Lower lobe of right lung (tissue), 2 donors: ENCODE measurements at regions not wholly inside any gene's neighbourhood (a gene's known extent, or its start where the extent isn't known, plus 50 kb on each side); places are given as distances from the start of the nearest gene placed in this dataset.

Experiments
- ATAC-seq, 2 donors: fragments of 200-7000 bp; cut with Tn5 transposase; one replicate each; pipeline ENCODE4 v1.9.1; 2020 to 2022; ENCODE audit warnings: mild to moderate bottlenecking in 2 of 2, moderate library complexity in 2 of 2
- DNase-seq: peaks from one replicate; pipeline ENCODE4 v3.0.0-alpha.2; 2020
- H3K27ac ChIP-seq: fragments of 200-600 bp; one replicate; pipeline ENCODE4 v1.8.0; 2022
- H3K27me3 ChIP-seq: fragments of 200-600 bp; one replicate; pipeline ENCODE4 v1.8.0; 2022; ENCODE audit warnings: low read depth
- H3K36me3 ChIP-seq: fragments of 200-600 bp; one replicate; pipeline ENCODE4 v1.8.0; 2022; ENCODE audit warnings: mild to moderate bottlenecking
- H3K4me1 ChIP-seq: fragments of 200-600 bp; one replicate; pipeline ENCODE4 v1.8.0; 2022
- H3K4me3 ChIP-seq: fragments of 200-600 bp; one replicate; pipeline ENCODE4 v1.8.0; 2022; ENCODE audit warnings: mild to moderate bottlenecking
- H3K9me3 ChIP-seq: fragments of 200-600 bp; one replicate; pipeline ENCODE4 v1.8.0; 2022
- CTCF ChIP-seq: fragments of 200-600 bp; IDR thresholded peaks from one replicate; pipeline ENCODE4 v1.8.0; 2022; ENCODE audit warnings: antibody characterized with exemption, mild to moderate bottlenecking
- intact Hi-C: fragments of 100-400 bp; cut with DNase I; formaldehyde crosslinking; loops from one replicate; pipeline ENCODE4 v1.11.0; 2022
- donor health status: DM: no; HTN: yes; CAD: no; lungs with severe emphysema.

- Histone ChIP-seq H3K27ac (no peak overlapping the region), H3K27me3 (peaks cover 5% of the 10 kb centered on the region), H3K36me3 (no peaks in the 10 kb centered on the region), H3K4me1 (no peaks in the 10 kb centered on the region), H3K4me3 (no peak overlapping the region), H3K9me3 (no peaks in the 10 kb centered on the region)
- no peak for TF ChIP-seq CTCF
- ATAC-seq (no peak), DNase-seq (no peak)
- intact Hi-C loops = no loop called here
Measured at GRCh38 chr11:115740324-115740723, 236.1 kb upstream of the CADM1 start.

GRCh38 chr11:115739878-115740277 lies 235.7 kb upstream of the CADM1 start:
- no peak for TF ChIP-seq CTCF
- H3K4me3 ChIP-seq = no peak overlapping the region
- H3K9me3 ChIP-seq = no peaks in the 10 kb centered on the region
- peak in 1 of 2 donors; percentile 15 for ATAC-seq
- no peak overlapping the region for H3K27ac ChIP-seq
- peaks cover 5% of the 10 kb centered on the region for H3K27me3 ChIP-seq
- intact Hi-C loops = no loop called here
- H3K4me1 ChIP-seq = no peaks in the 10 kb centered on the region
- no peaks in the 10 kb centered on the region for H3K36me3 ChIP-seq
- no peak for DNase-seq

GRCh38 chr11:115739146-115739545 lies 234.9 kb upstream of the CADM1 start:
- no peak for TF ChIP-seq CTCF
- no peaks in the 10 kb centered on the region for H3K9me3 ChIP-seq
- intact Hi-C loops = no loop called here
- ATAC-seq = no peak
- H3K4me3 ChIP-seq = no peak overlapping the region
- H3K36me3 ChIP-seq = no peaks in the 10 kb centered on the region
- H3K27ac ChIP-seq = no peak overlapping the region
- H3K27me3 ChIP-seq = peaks cover 5% of the 10 kb centered on the region
- H3K4me1 ChIP-seq = no peaks in the 10 kb centered on the region
- no peak for DNase-seq

- ATAC-seq (no peak), DNase-seq (no peak)
- no peak for TF ChIP-seq CTCF
- intact Hi-C loops = no loop called here
- Histone ChIP-seq H3K9me3 (no peaks in the 10 kb centered on the region), H3K27me3 (peaks cover 5% of the 10 kb centered on the region), H3K4me3 (no peak overlapping the region), H3K36me3 (no peaks in the 10 kb centered on the region), H3K27ac (no peak overlapping the region), H3K4me1 (no peaks in the 10 kb centered on the region)
Measured at GRCh38 chr11:115737875-115738274, 233.7 kb upstream of the CADM1 start.

- DNase-seq = no peak
- Histone ChIP-seq H3K27ac (no peak overlapping the region), H3K36me3 (no peaks in the 10 kb centered on the region), H3K4me1 (no peaks in the 10 kb centered on the region), H3K9me3 (no peaks in the 10 kb centered on the region), H3K4me3 (no peak overlapping the region), H3K27me3 (peaks cover 5% of the 10 kb centered on the region)
- TF ChIP-seq CTCF = no peak
- ATAC-seq = no peak
- intact Hi-C loops = no loop called here
Measured at GRCh38 chr11:115736146-115736545, 231.9 kb upstream of the CADM1 start.

GRCh38 chr11:115724666-115725065 lies 220.5 kb upstream of the CADM1 start:
- no peaks in the 10 kb centered on the region for H3K27me3 ChIP-seq
- no peaks in the 10 kb centered on the region for H3K9me3 ChIP-seq
- no peaks in the 10 kb centered on the region for H3K36me3 ChIP-seq
- H3K4me3 ChIP-seq = no peak overlapping the region
- no peaks in the 10 kb centered on the region for H3K4me1 ChIP-seq
- no peak for TF ChIP-seq CTCF
- intact Hi-C loops = no loop called here
- DNase-seq (no peak), ATAC-seq (no peak)
- no peak overlapping the region for H3K27ac ChIP-seq
